D721Med (cell line): ENCODE measurements at regions not wholly inside any gene's neighbourhood (a gene's known extent, or its start where the extent isn't known, plus 50 kb on each side); places are given as distances from the start of the nearest gene placed in this dataset.
A peak's percentile ranks its signal among the peaks of the same experiment; 100 is the strongest.

Experiments
- DNase-seq: peaks from one replicate; pipeline ENCODE4 v3.0.0; 2011; ENCODE audit warnings: low spot score; ENCODE audit not compliant: insufficient read length
- FAIRE-seq: peaks from 2 replicates; lab custom pipeline; 2011; peaks lifted over from hg19 to GRCh38; lab: Jason Lieb, UNC
- TF ChIP-seq, protein P1 (sequence below): IDR thresholded peaks from 2 replicates; pipeline ENCODE4 v1.5.1; 2012; ENCODE audit warnings: mild to moderate bottlenecking, control low read depth; ENCODE audit not compliant: insufficient read depth; ENCODE audit errors: missing control alignments

GRCh38 chr7:66413379-66414114, 208.4 kb downstream of the TPST1 start:
- TF ChIP-seq, protein P1, sequence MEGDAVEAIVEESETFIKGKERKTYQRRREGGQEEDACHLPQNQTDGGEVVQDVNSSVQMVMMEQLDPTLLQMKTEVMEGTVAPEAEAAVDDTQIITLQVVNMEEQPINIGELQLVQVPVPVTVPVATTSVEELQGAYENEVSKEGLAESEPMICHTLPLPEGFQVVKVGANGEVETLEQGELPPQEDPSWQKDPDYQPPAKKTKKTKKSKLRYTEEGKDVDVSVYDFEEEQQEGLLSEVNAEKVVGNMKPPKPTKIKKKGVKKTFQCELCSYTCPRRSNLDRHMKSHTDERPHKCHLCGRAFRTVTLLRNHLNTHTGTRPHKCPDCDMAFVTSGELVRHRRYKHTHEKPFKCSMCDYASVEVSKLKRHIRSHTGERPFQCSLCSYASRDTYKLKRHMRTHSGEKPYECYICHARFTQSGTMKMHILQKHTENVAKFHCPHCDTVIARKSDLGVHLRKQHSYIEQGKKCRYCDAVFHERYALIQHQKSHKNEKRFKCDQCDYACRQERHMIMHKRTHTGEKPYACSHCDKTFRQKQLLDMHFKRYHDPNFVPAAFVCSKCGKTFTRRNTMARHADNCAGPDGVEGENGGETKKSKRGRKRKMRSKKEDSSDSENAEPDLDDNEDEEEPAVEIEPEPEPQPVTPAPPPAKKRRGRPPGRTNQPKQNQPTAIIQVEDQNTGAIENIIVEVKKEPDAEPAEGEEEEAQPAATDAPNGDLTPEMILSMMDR, result peak; percentile 5
- FAIRE-seq (no peak), DNase-seq (no peak)

DNA sequence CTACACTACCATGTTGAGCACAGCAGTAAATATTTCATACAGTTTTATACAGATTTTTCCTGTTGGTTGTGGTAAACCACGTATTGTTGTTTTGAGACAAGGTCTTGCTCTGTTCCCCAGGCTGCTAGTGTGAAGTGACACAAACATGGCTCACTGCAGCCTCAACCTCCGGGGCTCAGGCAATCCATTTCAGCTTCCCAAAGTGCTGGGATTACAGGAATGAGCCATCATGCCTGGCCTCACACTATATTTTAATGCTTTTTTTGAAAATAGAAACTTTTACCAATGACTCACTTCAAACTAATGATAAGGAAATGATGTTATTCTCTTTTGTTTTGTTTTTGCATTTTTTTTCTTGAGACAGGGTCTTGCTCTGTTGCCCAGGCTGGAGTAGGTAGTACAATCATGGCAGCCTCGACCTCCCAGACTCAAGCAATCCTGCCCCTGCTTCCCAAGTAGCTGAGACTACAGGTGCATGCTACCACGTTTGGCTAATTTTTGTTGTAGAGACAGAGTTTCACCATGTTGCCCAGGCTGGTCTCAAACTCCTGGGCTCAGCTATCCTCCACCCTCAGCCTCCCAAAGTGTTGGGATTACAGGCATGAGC, 210.6 kb downstream of the TPST1 start:
- TF ChIP-seq, protein P1, result no peak
- DNase-seq (no peak), FAIRE-seq (no peak)

- TF ChIP-seq, protein P1, result no peak
- FAIRE-seq, result no peak
- DNase-seq, result no peak
Observed at GRCh38 chr7:66418537-66418936, 210.1 kb upstream of the KCTD7 start.

GRCh38 chr7:66419210-66419609, 209.5 kb upstream of the KCTD7 start:
- DNase-seq (no peak), FAIRE-seq (no peak)
- TF ChIP-seq, protein P1, result no peak

GRCh38 chr7:66421830-66422475, 206.7 kb upstream of the KCTD7 start:
- TF ChIP-seq, protein P1, result no peak
- FAIRE-seq, result no peak
- DNase-seq, result no peak

- TF ChIP-seq, protein P1, result no peak
- FAIRE-seq, result no peak
- no peak for DNase-seq
Observed at GRCh38 chr7:66423729-66424128, 205.0 kb upstream of the KCTD7 start.
